HL-60 (cell line): ENCODE measurements at regions not wholly inside any gene's neighbourhood (a gene's known extent, or its start where the extent isn't known, plus 50 kb on each side); places are given as distances from the start of the nearest gene placed in this dataset.

Experiments
- CTCF ChIP-seq: IDR thresholded peaks from one replicate; pipeline ENCODE4 v1.5.1; 2011; ENCODE audit warnings: low read length, control low read depth, inconsistent platforms; ENCODE audit not compliant: insufficient read depth
- POLR2AphosphoS5 ChIP-seq: IDR thresholded peaks from 2 replicates; pipeline ENCODE4 v1.6.1; 2012; ENCODE audit warnings: low read depth

- no peak for TF ChIP-seq CTCF
- TF ChIP-seq POLR2AphosphoS5, result no peak
Observed at GRCh38 chr11:87639753-87640364, 535.4 kb downstream of the RAB38 start.
